Liver (tissue), 7 donors: ENCODE measurements at regions not wholly inside any gene's neighbourhood (a gene's known extent, or its start where the extent isn't known, plus 50 kb on each side); places are given as distances from the start of the nearest gene placed in this dataset.

ENCODE experiments used
- DNase-seq: peaks from one replicate; pipeline ENCODE4 v3.0.0-alpha.2; 2017; ENCODE audit warnings: low spot score
- H3K27ac ChIP-seq, 2 donors: one replicate each; pipeline ENCODE4 v1.7.0; 2013; ENCODE audit warnings: inconsistent platforms in 2 of 2, low read length in 2 of 2, control low read depth in 1 of 2, low read depth in 1 of 2, mild to moderate bottlenecking in 1 of 2
- H3K27me3 ChIP-seq, 4 donors: one replicate each; pipeline versions ENCODE4 v1.6.1 to v1.7.0; 2013; ENCODE audit warnings: low read length in 3 of 4, inconsistent platforms in 1 of 4, mild to moderate bottlenecking in 1 of 4, moderate library complexity in 1 of 4; ENCODE audit not compliant: control insufficient read depth in 4 of 4, insufficient read depth in 4 of 4
- H3K36me3 ChIP-seq, 4 donors: one replicate each; pipeline versions ENCODE4 v1.6.1 to v1.7.0; 2013; ENCODE audit warnings: low read length in 3 of 4, mild to moderate bottlenecking in 3 of 4, low read depth in 1 of 4, moderate library complexity in 1 of 4; ENCODE audit not compliant: control insufficient read depth in 4 of 4, insufficient read depth in 3 of 4
- H3K4me1 ChIP-seq, 4 donors: one replicate each; pipeline versions ENCODE4 v1.6.1 to v1.7.0; 2013; ENCODE audit warnings: low read length in 3 of 4, mild to moderate bottlenecking in 3 of 4, moderate library complexity in 1 of 4; ENCODE audit not compliant: control insufficient read depth in 4 of 4, insufficient read depth in 4 of 4
- H3K4me3 ChIP-seq, 3 donors: one replicate each; pipeline versions ENCODE4 v1.6.1 to v1.7.0; 2013; ENCODE audit warnings: low read length in 3 of 3, control low read depth in 1 of 3, low read depth in 1 of 3, mild to moderate bottlenecking in 1 of 3
- H3K9ac ChIP-seq, 2 donors: one replicate each; pipeline ENCODE4 v1.7.0; 2013; ENCODE audit warnings: low read length in 2 of 2, mild to moderate bottlenecking in 2 of 2, moderate library complexity in 2 of 2, control low read depth in 1 of 2, low read depth in 1 of 2
- H3K9me3 ChIP-seq, 4 donors: one replicate each; pipeline versions ENCODE4 v1.6.1 to v1.7.0; 2013; ENCODE audit warnings: low read length in 3 of 4; ENCODE audit not compliant: control insufficient read depth in 4 of 4
- EGR1 ChIP-seq, 2 donors: IDR thresholded peaks; 2 replicates each; pipeline ENCODE4 v1.6.1; 2016 to 2018; ENCODE audit warnings: antibody characterized with exemption in 2 of 2, low read depth in 2 of 2
- FOXA1 ChIP-seq: IDR thresholded peaks from 2 replicates; pipeline ENCODE4 v1.6.1; 2016; ENCODE audit warnings: antibody characterized with exemption
- FOXA2 ChIP-seq: IDR thresholded peaks from 2 replicates; pipeline ENCODE4 v1.6.1; 2016; ENCODE audit warnings: antibody characterized with exemption
- GABPA ChIP-seq, 2 donors: IDR thresholded peaks in 1 of 2; conservative IDR thresholded peaks in 1 of 2; 2 replicates each; pipeline ENCODE4 v1.6.1; 2016; ENCODE audit warnings: antibody characterized with exemption in 2 of 2, mild to moderate bottlenecking in 1 of 2, moderate library complexity in 1 of 2
- HNF4A ChIP-seq, 2 donors: conservative IDR thresholded peaks; 2 replicates each; pipeline ENCODE4 v1.6.1; 2016; ENCODE audit warnings: antibody characterized with exemption in 2 of 2, mild to moderate bottlenecking in 2 of 2
- HNF4G ChIP-seq: IDR thresholded peaks from 2 replicates; pipeline ENCODE4 v1.6.1; 2016; ENCODE audit warnings: antibody characterized with exemption
- JUND ChIP-seq, 2 donors: IDR thresholded peaks; 2 replicates each; pipeline ENCODE4 v1.6.1; 2016; ENCODE audit warnings: antibody characterized with exemption in 2 of 2
- NR2F2 ChIP-seq: IDR thresholded peaks from 2 replicates; pipeline ENCODE4 v1.6.1; 2016; ENCODE audit warnings: antibody characterized with exemption
- RAD21 ChIP-seq, 2 donors: IDR thresholded peaks; 2 replicates each; pipeline ENCODE4 v1.6.1; 2016; ENCODE audit warnings: antibody characterized with exemption in 2 of 2, mild to moderate bottlenecking in 2 of 2
- RXRA ChIP-seq, 2 donors: IDR thresholded peaks; 2 replicates each; pipeline ENCODE4 v1.6.1; 2017 to 2018; ENCODE audit warnings: antibody characterized with exemption in 2 of 2, mild to moderate bottlenecking in 1 of 2
- SP1 ChIP-seq: IDR thresholded peaks from 2 replicates; pipeline ENCODE4 v1.6.1; 2018; ENCODE audit warnings: antibody characterized with exemption, mild to moderate bottlenecking
- TAF1 ChIP-seq: conservative IDR thresholded peaks from 2 replicates; pipeline ENCODE4 v1.6.1; 2016; ENCODE audit warnings: antibody characterized with exemption, mild to moderate bottlenecking
- YY1 ChIP-seq: IDR thresholded peaks from 2 replicates; pipeline ENCODE4 v1.6.1; 2016; ENCODE audit warnings: antibody characterized with exemption, mild to moderate bottlenecking
- WGBS: extraction: QIAGEN DNeasy Blood & Tissue Kit; methylation state at CpG from one replicate; pipeline ENCODE4 v1.1.7; 2013; 5-methylcytosine and 5-hydroxymethylcytosine counted together
- TF ChIP-seq, protein P1 (sequence below): IDR thresholded peaks from 2 replicates; pipeline ENCODE4 v1.6.1; 2016; ENCODE audit warnings: antibody characterized with exemption
- TF ChIP-seq, protein P2 (sequence below): IDR thresholded peaks from 2 replicates; pipeline ENCODE4 v1.6.1; 2016; ENCODE audit warnings: antibody characterized with exemption
- TF ChIP-seq, protein P3 (sequence below): IDR thresholded peaks from 2 replicates; pipeline ENCODE4 v1.6.1; 2016; ENCODE audit warnings: antibody characterized with exemption
- TF ChIP-seq, protein P4 (sequence below): IDR thresholded peaks from 2 replicates; pipeline ENCODE4 v1.6.1; 2016; ENCODE audit warnings: antibody characterized with exemption, mild to moderate bottlenecking
- donor health status: healthy.
- donor health status: healthy.
- donor health status: healthy.
- donor health status: healthy.

DNA sequence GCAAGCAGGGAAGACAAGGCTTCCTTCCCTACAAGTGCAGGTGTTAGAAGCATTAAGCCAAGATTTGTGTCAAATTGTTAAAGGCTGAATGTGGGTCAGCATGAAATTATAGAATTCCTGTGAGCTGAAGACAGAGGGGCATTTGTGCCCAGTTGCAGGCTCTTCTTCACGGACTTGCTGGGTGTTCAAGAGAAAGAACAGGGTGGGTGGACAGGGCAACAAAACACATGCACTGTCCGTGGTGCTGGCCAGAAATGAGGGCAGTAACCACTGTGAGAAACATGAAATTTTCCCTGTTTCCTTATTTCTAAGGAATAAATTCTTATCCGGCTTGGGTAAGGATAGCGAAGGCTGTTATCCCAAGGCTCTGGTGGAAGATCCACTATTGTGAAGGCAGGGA, 579.5 kb upstream of the HTR1E start:
- Histone ChIP-seq H3K36me3 (no peaks in the 10 kb centered on the region), H3K27me3 (no peaks in the 10 kb centered on the region), H3K4me1 (no peaks in the 10 kb centered on the region), H3K27ac (no peak overlapping the region), H3K9me3 (no peaks in the 10 kb centered on the region), H3K9ac (no peak overlapping the region), H3K4me3 (no peak overlapping the region)
- DNase-seq, result no peak
- WGBS, result 61% methylated on average over 4 of the region's 4 CpGs
- TF ChIP-seq, protein P1, sequence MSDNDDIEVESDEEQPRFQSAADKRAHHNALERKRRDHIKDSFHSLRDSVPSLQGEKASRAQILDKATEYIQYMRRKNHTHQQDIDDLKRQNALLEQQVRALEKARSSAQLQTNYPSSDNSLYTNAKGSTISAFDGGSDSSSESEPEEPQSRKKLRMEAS, result no peak
- no peak for TF ChIP-seq TAF1
- TF ChIP-seq JUND (IDR thresholded peaks at IDR 0.05), result no peak
- TF ChIP-seq SP1, result no peak
- TF ChIP-seq YY1, result no peak
- TF ChIP-seq FOXA2, result no peak
- no peak for TF ChIP-seq HNF4A (conservative IDR thresholded peaks at IDR 0.05)
- TF ChIP-seq FOXA1, result no peak
- TF ChIP-seq HNF4G, result no peak
- TF ChIP-seq, protein P2, sequence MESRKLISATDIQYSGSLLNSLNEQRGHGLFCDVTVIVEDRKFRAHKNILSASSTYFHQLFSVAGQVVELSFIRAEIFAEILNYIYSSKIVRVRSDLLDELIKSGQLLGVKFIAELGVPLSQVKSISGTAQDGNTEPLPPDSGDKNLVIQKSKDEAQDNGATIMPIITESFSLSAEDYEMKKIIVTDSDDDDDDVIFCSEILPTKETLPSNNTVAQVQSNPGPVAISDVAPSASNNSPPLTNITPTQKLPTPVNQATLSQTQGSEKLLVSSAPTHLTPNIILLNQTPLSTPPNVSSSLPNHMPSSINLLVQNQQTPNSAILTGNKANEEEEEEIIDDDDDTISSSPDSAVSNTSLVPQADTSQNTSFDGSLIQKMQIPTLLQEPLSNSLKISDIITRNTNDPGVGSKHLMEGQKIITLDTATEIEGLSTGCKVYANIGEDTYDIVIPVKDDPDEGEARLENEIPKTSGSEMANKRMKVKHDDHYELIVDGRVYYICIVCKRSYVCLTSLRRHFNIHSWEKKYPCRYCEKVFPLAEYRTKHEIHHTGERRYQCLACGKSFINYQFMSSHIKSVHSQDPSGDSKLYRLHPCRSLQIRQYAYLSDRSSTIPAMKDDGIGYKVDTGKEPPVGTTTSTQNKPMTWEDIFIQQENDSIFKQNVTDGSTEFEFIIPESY, result no peak
- TF ChIP-seq RXRA (IDR thresholded peaks at IDR 0.05), result no peak
- TF ChIP-seq EGR1 (IDR thresholded peaks at IDR 0.05; ENCODE audit: low read depth in 2 of 2), result no peak

DNA sequence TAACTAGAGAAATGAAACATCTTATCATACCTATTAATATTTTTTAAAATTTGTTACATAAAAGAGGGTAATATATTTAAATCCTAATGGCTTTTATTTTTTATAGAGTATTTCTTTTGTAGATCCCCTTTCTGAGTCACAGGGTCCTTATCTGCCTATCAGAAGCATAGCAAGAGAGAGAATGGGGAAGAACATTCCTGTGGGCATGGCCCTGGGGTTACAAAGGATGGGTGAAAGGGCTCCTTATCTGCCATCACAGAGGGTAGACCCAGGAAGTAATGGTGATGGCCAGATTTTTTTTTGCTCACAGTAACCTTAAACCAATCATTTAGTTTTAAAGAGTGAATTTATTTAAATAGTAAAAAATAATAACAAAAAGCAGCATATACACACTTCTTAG, 582.1 kb upstream of the HTR1E start:
- no peak for TF ChIP-seq RAD21 (IDR thresholded peaks at IDR 0.05)
- TF ChIP-seq YY1, result no peak
- TF ChIP-seq NR2F2, result no peak
- TF ChIP-seq EGR1 (IDR thresholded peaks at IDR 0.05; ENCODE audit: low read depth in 2 of 2), result no peak
- TF ChIP-seq SP1, result no peak
- TF ChIP-seq, protein P1, result no peak
- no peak for TF ChIP-seq HNF4A (conservative IDR thresholded peaks at IDR 0.05)
- TF ChIP-seq, protein P3, sequence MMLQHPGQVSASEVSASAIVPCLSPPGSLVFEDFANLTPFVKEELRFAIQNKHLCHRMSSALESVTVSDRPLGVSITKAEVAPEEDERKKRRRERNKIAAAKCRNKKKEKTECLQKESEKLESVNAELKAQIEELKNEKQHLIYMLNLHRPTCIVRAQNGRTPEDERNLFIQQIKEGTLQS, result no peak
- no peak for TF ChIP-seq FOXA1
- TF ChIP-seq GABPA (IDR thresholded peaks at IDR 0.05 in 1 of 2, conservative IDR thresholded peaks at IDR 0.05 in 1 of 2), result no peak
- no peak overlapping the region for H3K9ac ChIP-seq
- H3K36me3 ChIP-seq, result no peaks in the 10 kb centered on the region
- no peaks in the 10 kb centered on the region for H3K9me3 ChIP-seq
- no peak overlapping the region for H3K27ac ChIP-seq
- H3K4me3 ChIP-seq, result no peak overlapping the region
- DNase-seq, result no peak
- no peaks in the 10 kb centered on the region for H3K27me3 ChIP-seq
- no peaks in the 10 kb centered on the region for H3K4me1 ChIP-seq

DNA sequence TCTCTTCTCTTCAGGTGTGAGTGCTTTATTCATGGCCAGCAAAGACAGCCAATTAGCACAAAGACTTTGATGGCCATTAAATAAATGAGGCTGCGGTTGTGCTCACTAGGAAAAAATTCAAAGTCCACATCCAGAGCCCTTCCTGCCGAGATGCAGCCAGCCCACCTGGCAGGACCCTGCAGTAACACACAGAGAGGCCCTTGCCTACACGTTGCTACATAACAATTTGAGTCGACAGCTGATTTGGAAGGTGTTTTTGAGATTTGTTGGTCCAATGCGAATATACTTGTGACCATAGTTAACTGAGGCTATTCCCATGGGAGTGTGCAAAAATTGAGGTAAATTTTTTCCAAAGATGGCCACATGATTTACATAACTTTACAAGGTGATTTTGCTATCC, 605.4 kb upstream of the HTR1E start:
- H3K36me3 ChIP-seq, result no peaks in the 10 kb centered on the region
- H3K4me1 ChIP-seq, result no peaks in the 10 kb centered on the region
- no peak overlapping the region for H3K9ac ChIP-seq
- no peak for TF ChIP-seq RXRA (IDR thresholded peaks at IDR 0.05)
- TF ChIP-seq, protein P1, result no peak
- no peak for TF ChIP-seq YY1
- no peak for TF ChIP-seq FOXA2
- TF ChIP-seq TAF1, result no peak
- no peak for TF ChIP-seq RAD21 (IDR thresholded peaks at IDR 0.05)
- TF ChIP-seq, protein P3, result no peak
- no peak for TF ChIP-seq SP1
- no peak for TF ChIP-seq FOXA1
- TF ChIP-seq, protein P2, result no peak
- TF ChIP-seq GABPA (IDR thresholded peaks at IDR 0.05 in 1 of 2, conservative IDR thresholded peaks at IDR 0.05 in 1 of 2), result no peak
- TF ChIP-seq, protein P4, sequence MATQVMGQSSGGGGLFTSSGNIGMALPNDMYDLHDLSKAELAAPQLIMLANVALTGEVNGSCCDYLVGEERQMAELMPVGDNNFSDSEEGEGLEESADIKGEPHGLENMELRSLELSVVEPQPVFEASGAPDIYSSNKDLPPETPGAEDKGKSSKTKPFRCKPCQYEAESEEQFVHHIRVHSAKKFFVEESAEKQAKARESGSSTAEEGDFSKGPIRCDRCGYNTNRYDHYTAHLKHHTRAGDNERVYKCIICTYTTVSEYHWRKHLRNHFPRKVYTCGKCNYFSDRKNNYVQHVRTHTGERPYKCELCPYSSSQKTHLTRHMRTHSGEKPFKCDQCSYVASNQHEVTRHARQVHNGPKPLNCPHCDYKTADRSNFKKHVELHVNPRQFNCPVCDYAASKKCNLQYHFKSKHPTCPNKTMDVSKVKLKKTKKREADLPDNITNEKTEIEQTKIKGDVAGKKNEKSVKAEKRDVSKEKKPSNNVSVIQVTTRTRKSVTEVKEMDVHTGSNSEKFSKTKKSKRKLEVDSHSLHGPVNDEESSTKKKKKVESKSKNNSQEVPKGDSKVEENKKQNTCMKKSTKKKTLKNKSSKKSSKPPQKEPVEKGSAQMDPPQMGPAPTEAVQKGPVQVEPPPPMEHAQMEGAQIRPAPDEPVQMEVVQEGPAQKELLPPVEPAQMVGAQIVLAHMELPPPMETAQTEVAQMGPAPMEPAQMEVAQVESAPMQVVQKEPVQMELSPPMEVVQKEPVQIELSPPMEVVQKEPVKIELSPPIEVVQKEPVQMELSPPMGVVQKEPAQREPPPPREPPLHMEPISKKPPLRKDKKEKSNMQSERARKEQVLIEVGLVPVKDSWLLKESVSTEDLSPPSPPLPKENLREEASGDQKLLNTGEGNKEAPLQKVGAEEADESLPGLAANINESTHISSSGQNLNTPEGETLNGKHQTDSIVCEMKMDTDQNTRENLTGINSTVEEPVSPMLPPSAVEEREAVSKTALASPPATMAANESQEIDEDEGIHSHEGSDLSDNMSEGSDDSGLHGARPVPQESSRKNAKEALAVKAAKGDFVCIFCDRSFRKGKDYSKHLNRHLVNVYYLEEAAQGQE, result no peak
- no peaks in the 10 kb centered on the region for H3K27me3 ChIP-seq
- no peak for DNase-seq
- 43% methylated on average over 5 of the region's 5 CpGs for WGBS
- no peaks in the 10 kb centered on the region for H3K9me3 ChIP-seq
- H3K4me3 ChIP-seq, result no peak overlapping the region
- no peak overlapping the region for H3K27ac ChIP-seq
